Activated CD4-positive, alpha-beta T cell treated with anti-CD3 and anti-CD28 coated beads, Interleukin-2, amount 50 U/mL, for 24 hours (primary cell): ENCODE measurements at regions not wholly inside any gene's neighbourhood (a gene's known extent, or its start where the extent isn't known, plus 50 kb on each side); places are given as distances from the start of the nearest gene placed in this dataset.
"Not testable (repeated sequence)": the region's sequence is repeated elsewhere in the genome, so short reads cannot be mapped to it uniquely, and the experiment has no call there.

Experiments used
- DNase-seq, 2 donors: peaks; one replicate each; pipeline ENCODE4 v3.0.0-alpha.2; 2020; ENCODE audit warnings: low read depth in 1 of 2, low spot score in 1 of 2

- DNase-seq: no peak
Measured at GRCh38 chr1:22331618-22332423, 119.8 kb upstream of the ZBTB40 start.

- DNase-seq: no peak
Measured at GRCh38 chr1:22332424-22332717, 119.3 kb upstream of the ZBTB40 start.

- DNase-seq: no peak
Measured at GRCh38 chr1:22332795-22333499, 118.7 kb upstream of the ZBTB40 start.

DNA sequence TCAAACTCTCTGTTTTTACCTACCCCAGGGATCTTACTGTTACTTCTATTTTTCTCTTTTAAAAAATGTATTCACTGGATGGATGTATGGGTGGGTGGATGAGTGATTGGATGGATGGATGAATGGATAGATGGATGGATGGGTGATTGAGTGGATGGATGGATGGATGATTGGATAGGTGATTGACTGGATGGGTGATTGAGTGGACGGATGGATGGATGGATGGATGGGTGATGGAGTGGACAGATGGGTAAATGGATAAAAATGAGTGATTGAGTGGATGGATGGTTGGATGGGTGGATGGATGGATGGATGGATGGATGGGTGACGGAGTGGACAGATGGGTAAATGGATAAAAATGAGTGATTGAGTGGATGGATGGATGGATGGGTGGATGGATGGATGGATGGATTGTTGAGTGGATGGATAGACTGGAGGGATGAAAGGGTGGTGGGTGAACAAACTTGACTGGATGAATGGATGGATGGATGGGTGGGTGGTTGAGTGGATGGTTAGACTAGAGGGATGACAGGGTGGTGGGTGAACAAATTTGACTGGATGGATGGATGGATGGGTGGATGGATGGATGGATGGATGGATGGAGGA lies 118.0 kb upstream of the ZBTB40 start:
- no peak for DNase-seq

DNA sequence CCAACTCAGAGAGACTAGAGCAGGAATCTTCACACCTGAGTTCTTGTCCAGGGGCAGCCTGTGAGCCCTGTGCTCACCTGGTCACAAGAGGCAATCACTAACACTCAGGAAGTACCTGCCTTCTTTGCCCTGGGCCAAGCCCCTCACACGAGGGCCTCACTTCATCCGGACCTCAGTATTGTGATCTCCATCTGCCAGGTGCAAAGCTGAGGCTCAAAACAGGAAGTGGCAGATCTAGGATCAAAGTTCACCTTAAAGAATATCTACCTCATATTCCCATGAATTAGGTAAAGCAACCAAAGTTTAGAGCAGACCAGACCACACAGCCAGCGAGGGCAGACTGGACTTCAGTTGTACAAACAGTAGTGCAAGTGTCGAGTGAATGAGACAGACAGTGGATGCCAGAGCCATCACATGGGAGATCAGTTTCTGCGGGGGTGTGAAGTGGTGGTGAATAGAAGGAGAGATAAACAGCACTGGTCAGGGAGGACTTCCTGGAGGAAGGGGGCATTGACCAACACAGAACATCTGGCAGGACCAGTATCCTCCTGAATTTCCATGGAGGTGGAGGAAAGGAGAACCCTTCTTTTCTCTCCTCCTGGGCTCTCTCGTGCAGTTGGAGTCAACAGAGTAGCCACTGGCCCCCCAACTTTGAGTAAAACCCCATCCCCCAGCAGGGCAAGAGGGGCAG lies 116.6 kb upstream of the ZBTB40 start:
- DNase-seq: no peak

DNA sequence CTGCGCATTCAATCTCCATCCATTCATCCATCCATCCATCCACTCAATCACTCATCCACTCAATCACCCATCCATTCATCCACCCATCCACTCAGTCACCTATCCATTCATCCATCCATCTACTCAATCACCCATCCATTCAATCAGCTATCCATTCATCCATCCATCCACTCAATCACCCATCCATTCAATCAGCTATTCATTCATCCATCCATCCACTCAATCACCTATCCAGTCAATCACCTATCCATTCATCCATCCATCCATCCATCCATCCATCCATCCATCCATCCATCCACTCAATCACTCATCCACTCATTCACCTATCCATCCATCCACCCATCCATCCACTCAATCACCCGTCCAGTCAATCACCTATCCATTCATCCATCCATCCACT lies 115.4 kb upstream of the ZBTB40 start:
- not testable (repeated sequence) for DNase-seq

DNA sequence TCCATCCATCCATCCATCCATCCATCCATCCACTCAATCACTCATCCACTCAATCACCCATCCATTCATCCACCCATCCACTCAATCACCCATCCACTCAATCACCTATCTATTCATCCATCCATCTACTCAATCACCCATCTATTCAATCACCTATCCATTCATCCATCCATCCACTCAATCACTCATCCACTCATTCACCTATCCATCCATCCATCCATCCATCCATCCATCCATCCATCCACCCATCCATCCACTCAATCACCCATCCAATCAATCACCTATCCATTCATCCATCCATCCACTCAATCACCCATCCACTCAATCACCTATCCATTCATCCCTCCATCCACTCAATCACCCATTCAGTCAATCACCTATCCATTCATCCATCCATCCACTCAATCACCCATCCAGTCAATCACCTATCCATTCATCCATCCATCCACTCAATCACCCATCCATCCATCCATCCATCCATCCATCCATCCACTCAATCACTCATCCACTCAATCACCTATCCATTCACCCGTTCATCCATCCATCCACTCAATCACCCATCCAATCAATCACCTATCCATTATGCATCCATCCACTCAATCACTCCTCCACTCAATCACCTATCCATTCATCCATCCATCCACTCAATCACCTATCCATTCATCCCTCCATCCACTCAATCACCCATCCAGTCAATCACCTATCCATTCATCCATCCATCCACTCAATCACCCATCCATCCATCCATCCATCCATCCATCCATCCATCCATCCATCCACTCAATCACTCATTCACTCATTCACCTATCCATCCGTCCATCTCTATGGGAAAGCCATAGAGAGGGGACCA lies 114.7 kb upstream of the ZBTB40 start:
- DNase-seq: not testable (repeated sequence)

DNA sequence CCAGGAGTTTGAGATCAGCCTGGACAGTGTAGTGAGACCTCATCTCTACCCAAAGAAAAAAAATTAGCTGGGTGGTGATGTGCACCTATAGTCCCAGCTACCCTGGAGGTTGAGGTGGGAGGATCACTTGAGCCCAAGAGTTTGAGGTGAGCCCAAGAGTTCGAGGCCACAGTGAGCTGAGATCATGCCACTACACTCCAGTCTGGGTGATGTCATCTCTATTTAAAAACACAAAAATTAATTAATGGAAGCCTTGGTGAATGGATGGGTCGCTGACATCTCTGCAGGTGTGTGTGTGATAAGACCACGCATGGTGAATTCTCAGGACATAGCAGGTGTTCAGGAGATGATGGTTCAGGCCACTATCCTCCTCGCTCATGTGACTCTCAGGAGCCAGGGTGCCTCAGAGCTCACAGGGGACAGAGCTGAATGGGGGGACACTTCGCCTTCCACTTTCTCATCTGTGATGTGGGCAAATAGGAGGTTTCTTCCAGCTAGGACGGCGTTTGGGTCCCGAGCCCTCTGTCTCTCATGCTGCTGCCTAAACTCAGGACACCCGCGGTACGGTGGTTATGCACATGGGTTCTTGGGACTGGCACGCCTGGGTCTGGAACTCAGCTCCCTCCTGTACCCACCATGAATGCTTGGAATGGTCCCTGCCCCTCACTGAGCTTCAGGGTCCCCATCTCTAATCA lies 113.4 kb upstream of the ZBTB40 start:
- no peak for DNase-seq

- no peak for DNase-seq
Measured at GRCh38 chr1:22339237-22339636, 112.4 kb upstream of the ZBTB40 start.

- DNase-seq: no peak
Measured at GRCh38 chr1:22340066-22340465, 111.6 kb upstream of the ZBTB40 start.

DNA sequence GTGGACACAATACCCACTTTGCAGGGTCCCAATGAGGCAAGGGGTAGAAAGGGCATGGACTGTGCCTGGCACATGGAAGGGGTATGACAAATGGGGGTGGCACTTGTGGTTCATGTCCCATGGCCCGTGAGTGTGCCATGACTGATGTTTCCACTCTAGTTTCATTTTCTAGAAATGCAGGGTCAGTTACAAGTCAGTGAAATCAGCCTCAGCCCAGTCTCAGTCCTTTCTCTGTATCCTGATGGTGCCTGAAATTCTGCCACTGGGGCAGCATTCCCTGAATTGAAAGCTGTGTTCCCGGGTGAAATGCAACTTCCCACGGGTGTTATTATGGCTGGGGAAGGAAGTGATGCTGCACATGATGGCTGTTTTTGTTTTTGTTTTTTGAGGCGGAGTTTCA lies 110.8 kb upstream of the ZBTB40 start:
- DNase-seq: no peak

GRCh38 chr1:22341791-22342605 lies 109.7 kb upstream of the ZBTB40 start:
- DNase-seq: no peak

DNA sequence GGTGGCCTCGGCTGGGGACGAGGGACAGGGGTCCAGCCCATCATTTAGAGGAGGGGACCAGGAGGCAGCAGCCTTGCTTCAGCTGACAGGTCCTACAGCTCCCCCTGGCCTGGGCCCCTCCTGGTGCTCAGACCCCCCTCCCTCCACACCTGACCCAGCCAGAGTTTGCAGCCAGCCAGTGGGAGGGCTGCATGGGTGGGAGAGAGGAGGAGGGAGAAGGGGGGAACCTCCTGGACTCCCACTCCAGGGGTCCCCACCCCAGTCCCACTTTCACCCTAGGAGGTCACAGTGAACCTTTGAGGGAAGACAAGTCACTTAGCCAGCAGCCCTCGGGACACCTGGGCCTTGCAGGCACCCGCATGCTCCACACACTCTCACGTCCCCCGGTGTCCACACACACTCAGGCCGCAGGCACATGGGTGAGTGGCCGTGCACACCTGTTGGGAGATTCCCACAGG lies 108.9 kb upstream of the ZBTB40 start:
- no peak for DNase-seq

GRCh38 chr1:22343456-22344328 lies 108.0 kb upstream of the ZBTB40 start:
- DNase-seq: no peak

GRCh38 chr1:22344329-22344630 lies 107.4 kb upstream of the ZBTB40 start:
- no peak for DNase-seq

DNA sequence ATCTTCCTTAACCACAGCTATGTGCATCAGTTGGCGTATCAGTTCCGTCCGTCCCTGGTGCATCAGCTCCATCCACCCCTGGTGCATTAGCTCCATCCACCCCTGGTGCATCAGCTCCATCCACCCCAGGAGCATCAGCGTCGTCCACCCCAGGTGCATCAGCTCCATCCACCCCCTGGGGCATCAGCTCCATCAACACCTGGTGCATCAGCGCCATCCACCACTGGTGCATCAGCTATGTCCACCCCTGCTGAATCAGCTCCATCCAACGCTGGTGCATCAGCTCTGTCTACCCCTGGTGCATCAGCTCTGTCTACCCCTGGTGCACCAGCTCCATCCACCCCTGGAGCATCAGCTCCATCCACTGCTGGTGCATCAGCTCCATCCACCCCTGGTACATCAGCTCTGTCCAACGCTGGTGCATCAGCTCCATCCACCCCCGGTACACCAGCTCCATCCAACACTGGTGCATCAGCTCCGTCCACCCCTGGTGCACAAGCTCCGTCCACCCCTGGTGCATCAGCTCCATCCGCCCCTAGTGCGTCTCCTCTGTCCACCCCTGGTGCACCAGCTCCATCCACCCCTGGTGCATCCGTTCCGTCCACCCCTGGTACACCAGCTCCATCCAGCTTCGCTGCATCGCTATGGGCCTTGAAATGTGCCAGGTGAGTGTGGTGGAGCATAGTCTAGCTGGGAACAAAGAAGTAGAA lies 106.6 kb upstream of the ZBTB40 start:
- no peak for DNase-seq

DNA sequence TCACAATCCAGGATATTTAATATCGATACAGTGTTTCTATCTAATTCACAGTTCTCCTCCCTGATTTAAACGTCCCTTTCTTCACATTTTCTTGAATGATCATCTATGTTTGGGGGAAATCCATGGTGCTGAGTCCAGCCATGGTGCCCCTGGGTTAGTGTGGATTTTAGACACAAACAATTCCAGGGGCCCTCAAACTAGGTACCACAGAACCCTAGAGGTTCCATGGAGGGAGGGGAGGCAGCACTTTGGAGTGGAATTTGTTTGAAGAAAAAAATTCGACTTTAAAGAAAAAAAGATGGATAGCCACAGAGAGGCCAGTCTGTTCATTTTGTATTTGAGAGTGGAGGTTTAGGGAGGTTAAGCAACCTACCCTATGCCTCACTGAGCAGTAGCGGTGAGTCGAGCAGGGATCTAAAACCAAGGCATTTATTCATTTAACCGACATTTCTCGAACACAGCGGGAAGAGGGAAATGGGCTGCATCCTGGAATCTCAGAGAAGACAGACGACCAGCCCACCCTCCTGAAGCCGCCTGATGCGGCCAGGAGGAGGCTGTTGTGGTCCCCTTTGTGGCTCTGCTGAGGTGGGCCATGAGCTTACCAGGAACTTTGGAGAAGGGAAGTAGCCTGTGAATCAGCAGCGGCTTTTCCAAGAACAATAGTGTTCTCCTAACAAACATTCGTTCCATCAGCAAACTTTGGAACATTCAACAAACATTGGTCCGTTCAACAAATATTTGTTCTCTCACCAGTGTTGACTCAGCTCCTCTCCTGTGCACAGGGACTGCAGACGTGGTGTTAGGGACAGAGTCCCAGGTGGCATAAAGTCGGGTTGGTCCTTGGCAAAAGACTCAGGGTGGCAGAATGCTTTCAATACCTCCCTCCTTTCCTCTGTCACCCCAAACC lies 103.5 kb upstream of the ZBTB40 start:
- no peak for DNase-seq
